ENCODE measurements at regions not wholly inside any gene's neighbourhood (a gene's known extent, or its start where the extent isn't known, plus 50 kb on each side); places are given as distances from the start of the nearest gene placed in this dataset.

GRCh38 chr2:16911746-16912145 is 246.1 kb upstream of the CYRIA start:
- CTCF ChIA-PET, result interaction anchor here (0.8 to 1.2 kb wide), 2 partner anchors 11 to 67 kb away, joined by 3 read pairs; no protein-coding TSS in a partner anchor
- Histone ChIP-seq H3K4me3 (no peak overlapping the region), H3K9ac (ENCODE audit: control insufficient read depth, insufficient read depth, low read length) (no peak overlapping the region), H2AFZ (ENCODE audit: control insufficient read depth, low read depth, low read length) (no peak overlapping the region), H3K36me3 (ENCODE audit: control insufficient read depth in 2 of 2, insufficient read depth in 2 of 2, low read length in 1 of 2) (no peaks in the 10 kb centered on the region), H3K4me2 (ENCODE audit: control insufficient read depth, insufficient read depth) (no peak overlapping the region), H3K79me2 (ENCODE audit: control insufficient read depth, insufficient read depth, low read length) (no peaks in the 10 kb centered on the region), H3K4me1 (ENCODE audit: control insufficient read depth, insufficient read depth, low read length) (no peaks in the 10 kb centered on the region), H3K27ac (ENCODE audit: control insufficient read depth, insufficient read depth) (no peak overlapping the region), H3K9me3 (replicated peaks; ENCODE audit: control insufficient read depth, insufficient read depth, low read length) (no peaks in the 10 kb centered on the region), H3K27me3 (replicated peaks in 1 of 2; ENCODE audit: control insufficient read depth in 2 of 2, insufficient read depth in 2 of 2, low read length in 1 of 2) (no peaks in the 10 kb centered on the region), H4K20me1 (ENCODE audit: control insufficient read depth, insufficient read depth) (no peaks in the 10 kb centered on the region; the same call in 1 of the 2 replicates)
- no TSS peak for BruUV-seq (replicated peaks)
- DNase-seq (ENCODE audit: low read depth, low spot score) (no peak), FAIRE-seq (no peak), ATAC-seq (no peak)
- in situ Hi-C loops (cut with MboI), result no loop called here
- 3% methylated on average over 3 of the region's 3 CpGs for WGBS (ENCODE audit: insufficient coverage, insufficient replicate concordance, low lambda C conversion rate, missing lambda C conversion rate)
- SMC1A ChIA-PET (ENCODE audit: uncharacterized antibody, unreplicated experiment), result interaction anchor here (0.7 to 1.6 kb wide), 4 partner anchors 8 to 28 kb away, joined by 3 read pairs; no protein-coding TSS in a partner anchor
- RAD21 ChIA-PET (ENCODE audit: unreplicated experiment), result interaction anchor here (0.6 kb wide), 1 partner anchor 759 kb away, joined by 4 read pairs; no protein-coding TSS in a partner anchor
- POLR2A ChIA-PET, result no interaction called here
- TF ChIP-seq CREB1 (IDR thresholded peaks at IDR 0.05; ENCODE audit: low read depth) (no peak), ATF7 (IDR thresholded peaks at IDR 0.05; ENCODE audit: low read depth) (no peak), SMC3 (IDR thresholded peaks at IDR 0.05; ENCODE audit: borderline replicate concordance, low read length) (no peak), RELA (IDR thresholded peaks at IDR 0.05; ENCODE audit: borderline replicate concordance, partially characterized antibody) (no peak), CHD4 (IDR thresholded peaks at IDR 0.05) (no peak), BACH1 (IDR thresholded peaks at IDR 0.05; ENCODE audit: borderline replicate concordance) (no peak), ZNF592 (IDR thresholded peaks at IDR 0.05) (no peak), STAT3 (IDR thresholded peaks at IDR 0.05; ENCODE audit: low read depth, low read length) (no peak), JUND (IDR thresholded peaks at IDR 0.05; ENCODE audit: low read depth, low read length) (no peak), NBN (IDR thresholded peaks at IDR 0.05) (no peak), MEF2A (IDR thresholded peaks at IDR 0.05; ENCODE audit: insufficient read depth, low read depth, low read length) (no peak), KAT2A (conservative IDR thresholded peaks at IDR 0.05; ENCODE audit: control insufficient read depth, low read depth, low read length) (no peak)
- intact Hi-C loops (cut with micrococcal nuclease; ENCODE audit: unreplicated experiment), result no loop called here
